Endothelial cell of umbilical vein (primary cell): ENCODE measurements at regions not wholly inside any gene's neighbourhood (a gene's known extent, or its start where the extent isn't known, plus 50 kb on each side); places are given as distances from the start of the nearest gene placed in this dataset.

Experiments used
- CTCF ChIP-seq, 2 donors: IDR thresholded peaks; 1 replicate in 1 of 2; 2 replicates in 1 of 2; pipeline ENCODE4 v1.5.1; 2011; ENCODE audit warnings: low read length in 2 of 2, mild to moderate bottlenecking in 2 of 2, moderate library complexity in 2 of 2, control low read depth in 1 of 2, inconsistent platforms in 1 of 2, low read depth in 1 of 2; ENCODE audit not compliant: insufficient read depth in 1 of 2; ENCODE audit errors: extremely low read depth in 1 of 2
- EZH2 ChIP-seq: IDR thresholded peaks from 2 replicates; pipeline ENCODE4 v1.6.1; 2012; ENCODE audit warnings: borderline replicate concordance, low read depth, mild to moderate bottlenecking, moderate library complexity, low read length, inconsistent platforms; ENCODE audit not compliant: severe bottlenecking
- FOS ChIP-seq: IDR thresholded peaks from 2 replicates; pipeline ENCODE4 v1.6.1; 2011; ENCODE audit warnings: mild to moderate bottlenecking, low read length, moderate library complexity, borderline replicate concordance; ENCODE audit not compliant: insufficient read depth
- GATA2 ChIP-seq: IDR thresholded peaks from 2 replicates; pipeline ENCODE4 v1.7.0; 2011; ENCODE audit warnings: low read depth, mild to moderate bottlenecking, moderate library complexity, mixed read lengths, low read length; ENCODE audit not compliant: insufficient read length, insufficient read depth
- JUN ChIP-seq: IDR thresholded peaks from 2 replicates; pipeline ENCODE4 v1.6.1; 2011; ENCODE audit warnings: borderline replicate concordance, low read depth; ENCODE audit not compliant: insufficient read length, insufficient read depth
- POLR2A ChIP-seq: IDR thresholded peaks from 2 replicates; pipeline ENCODE4 v1.6.1; 2012; ENCODE audit warnings: low read depth, mild to moderate bottlenecking, control low read depth, low read length
- POLR2AphosphoS5 ChIP-seq: IDR thresholded peaks from 2 replicates; pipeline ENCODE4 v1.6.1; 2012; ENCODE audit warnings: low read depth, mild to moderate bottlenecking, control low read depth, low read length, moderate library complexity; ENCODE audit not compliant: insufficient read depth

- TF ChIP-seq CTCF (IDR thresholded peaks at IDR 0.05; ENCODE audit: extremely low read depth in 1 of 2, insufficient read depth in 1 of 2, low read depth in 1 of 2, low read length in 2 of 2) (no peak), POLR2A (no peak), POLR2AphosphoS5 (no peak), GATA2 (no peak), JUN (no peak), EZH2 (no peak), FOS (no peak)
Observed at GRCh38 chr14:62125793-62126192, 363.6 kb downstream of the SNAPC1 start.
